Stimulated activated CD8-positive, alpha-beta memory T cell treated with anti-CD3 and anti-CD28 coated beads, Interleukin-7, amount 100 ng/mL, for 24 hours (primary cell): ENCODE measurements at regions not wholly inside any gene's neighbourhood (a gene's known extent, or its start where the extent isn't known, plus 50 kb on each side); places are given as distances from the start of the nearest gene placed in this dataset.

Source experiments
- DNase-seq: peaks from one replicate; pipeline ENCODE4 v3.0.0-alpha.2; 2020; ENCODE audit warnings: low read depth

DNA sequence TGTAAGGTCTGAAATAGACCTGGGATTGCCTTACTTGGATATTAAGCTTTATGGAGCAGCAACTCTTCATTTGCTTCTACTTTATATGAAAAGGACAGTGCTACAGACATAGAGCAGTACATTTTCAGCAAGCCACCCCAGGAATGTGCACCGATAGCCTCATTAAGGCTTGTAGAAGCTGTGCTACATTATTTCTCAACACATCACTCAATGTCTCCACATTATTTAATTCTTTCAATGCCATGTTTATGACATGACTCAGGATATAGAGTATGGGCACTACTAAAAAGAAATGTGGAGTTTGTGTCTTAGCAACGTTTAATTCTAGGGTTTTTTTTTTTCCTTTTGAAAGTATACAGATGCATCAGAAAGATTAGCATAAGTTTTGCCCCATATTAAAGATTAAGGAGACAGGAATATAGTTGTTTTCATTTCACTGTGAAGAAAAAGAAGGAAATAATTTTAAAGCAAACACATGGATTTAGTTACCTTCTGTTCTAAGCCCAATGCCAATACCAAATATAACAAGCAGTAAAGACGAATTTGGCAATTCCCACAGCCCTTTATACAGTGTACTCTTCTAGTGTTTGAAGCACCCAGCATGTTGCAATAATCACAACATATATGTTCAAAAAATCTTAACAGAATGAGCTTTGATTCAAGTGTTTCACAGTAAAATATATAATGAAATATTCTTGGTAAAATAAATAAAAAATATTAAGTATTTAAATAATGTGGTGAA is 2140.1 kb upstream of the AGA start:
- DNase-seq = no peak

DNA sequence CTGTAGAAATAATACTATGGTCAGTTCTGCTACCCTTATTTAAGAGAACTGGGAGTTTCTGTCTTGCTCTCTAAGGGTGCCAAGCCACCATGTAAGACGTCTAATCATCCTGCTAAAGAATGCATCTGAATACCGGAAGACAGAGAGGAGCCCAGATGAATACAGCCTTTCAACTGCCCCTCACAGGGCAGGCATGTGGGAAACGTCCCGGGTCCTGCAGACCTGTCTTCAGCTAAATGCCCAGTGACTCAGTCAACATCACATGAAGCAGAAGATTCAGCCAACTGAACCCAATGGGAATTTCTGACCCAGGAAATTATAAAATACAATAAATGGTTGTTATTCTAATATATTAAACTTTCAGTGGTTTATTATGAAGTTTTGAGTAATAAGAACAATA is 2141.0 kb upstream of the AGA start:
- no peak for DNase-seq

DNA sequence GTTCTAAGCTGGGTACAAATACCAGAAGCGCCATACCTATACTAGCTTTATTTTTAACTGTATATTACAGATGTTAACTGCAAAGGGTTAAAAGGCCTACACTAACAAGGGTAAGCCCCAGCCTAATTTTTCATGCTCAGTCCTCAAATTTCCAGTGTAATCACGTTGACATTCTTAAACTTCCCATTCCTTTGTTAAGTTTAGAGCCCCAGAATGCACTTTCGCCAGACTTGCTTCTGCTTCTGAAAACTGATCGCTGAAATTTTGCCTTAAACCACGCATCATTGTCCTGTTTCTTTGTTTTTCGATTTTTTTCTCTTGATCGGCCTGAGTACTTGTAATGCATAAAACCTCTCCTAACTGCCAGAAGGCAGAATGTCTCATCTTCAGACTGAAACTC is 2141.9 kb upstream of the AGA start:
- no peak for DNase-seq

DNA sequence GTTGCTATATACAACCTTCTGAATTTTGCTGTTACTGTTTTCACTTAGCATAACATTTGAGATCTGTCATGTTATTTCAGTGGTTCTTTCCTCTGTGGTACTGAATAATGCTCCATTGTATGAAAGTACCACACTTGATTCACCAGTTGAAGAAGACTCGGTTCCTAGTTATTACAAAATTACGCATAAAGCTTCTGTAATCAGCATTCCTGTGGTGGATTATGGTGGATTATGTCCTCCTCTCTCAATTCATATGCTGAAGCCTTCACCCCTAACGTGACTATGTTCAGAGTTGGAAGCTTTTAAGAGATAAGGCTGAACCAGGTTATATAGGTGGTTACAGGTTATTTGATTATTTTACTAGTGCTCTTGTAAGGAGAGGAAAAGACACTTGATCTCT is 2143.5 kb upstream of the AGA start:
- no peak for DNase-seq

DNA sequence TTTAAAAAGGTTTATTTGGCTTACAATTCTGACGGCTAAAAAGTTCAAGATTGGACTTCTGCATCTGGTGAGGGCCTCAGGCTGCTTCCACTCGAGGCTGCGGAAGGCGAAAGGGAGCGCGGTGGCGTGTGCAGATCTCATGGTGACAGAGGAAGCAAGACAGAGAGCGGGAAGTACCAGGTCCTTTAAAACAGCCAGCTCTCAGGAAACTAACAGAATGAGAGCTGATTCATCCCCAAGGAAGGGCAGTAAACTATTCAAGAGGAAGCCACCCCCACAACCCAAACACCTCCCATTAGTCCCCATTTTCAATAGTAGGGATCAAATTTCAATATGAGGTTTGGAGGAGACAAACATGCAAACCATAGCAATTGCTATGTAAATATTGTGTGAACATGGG is 2144.2 kb upstream of the AGA start:
- DNase-seq = no peak

DNA sequence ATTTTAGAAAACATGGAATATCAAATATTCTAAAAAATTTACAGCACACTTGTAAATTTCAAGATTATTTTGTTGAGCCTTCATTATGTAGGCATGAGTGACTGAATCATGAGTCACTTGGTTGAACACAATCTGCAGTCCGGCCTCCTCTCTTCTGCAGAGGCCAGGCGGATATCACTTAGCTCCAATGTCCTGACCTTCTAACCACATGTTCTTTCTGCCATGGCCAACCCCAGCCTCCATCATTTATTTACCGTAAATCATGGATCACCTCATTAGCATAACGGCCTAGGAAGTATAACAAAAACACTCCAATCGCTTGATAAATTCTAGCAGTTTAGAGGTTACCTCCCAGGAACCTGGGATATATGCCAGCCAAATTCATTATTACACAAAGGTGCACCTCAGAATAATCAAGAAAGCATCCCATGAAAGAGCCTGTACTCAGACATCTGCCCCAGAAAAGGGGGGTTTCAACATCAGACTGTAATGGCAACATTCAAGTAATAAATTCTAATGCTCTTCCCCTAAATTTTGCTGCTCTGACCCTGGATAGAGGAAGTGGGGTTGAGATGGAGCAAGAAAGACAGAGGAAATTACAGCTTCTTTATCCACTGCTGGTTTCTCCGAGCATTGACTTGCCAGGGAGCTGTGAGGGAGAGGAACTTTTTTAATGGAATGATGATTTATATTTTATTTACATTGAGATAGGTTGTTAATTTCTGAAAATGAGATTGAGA is 2153.6 kb upstream of the AGA start:
- no peak for DNase-seq

DNA sequence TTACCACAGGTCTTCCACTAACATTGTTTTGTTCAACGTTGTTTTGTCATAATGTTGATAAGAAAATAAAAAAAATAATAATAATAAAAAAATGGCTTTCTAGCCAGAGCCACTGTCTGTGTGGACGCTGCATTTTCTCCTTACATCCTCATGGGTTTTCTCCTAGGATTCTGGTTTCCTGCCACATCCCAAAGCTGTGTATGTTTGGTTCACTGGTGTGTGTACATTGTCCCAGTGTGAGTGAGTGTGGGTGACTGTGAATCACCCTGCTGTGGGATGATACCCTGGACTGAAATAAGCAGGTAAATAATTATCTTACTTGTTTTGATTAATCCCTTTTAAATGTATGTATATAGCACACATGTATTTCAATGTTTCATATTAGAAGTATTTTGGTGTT is 2154.4 kb upstream of the AGA start:
- DNase-seq = no peak

DNA sequence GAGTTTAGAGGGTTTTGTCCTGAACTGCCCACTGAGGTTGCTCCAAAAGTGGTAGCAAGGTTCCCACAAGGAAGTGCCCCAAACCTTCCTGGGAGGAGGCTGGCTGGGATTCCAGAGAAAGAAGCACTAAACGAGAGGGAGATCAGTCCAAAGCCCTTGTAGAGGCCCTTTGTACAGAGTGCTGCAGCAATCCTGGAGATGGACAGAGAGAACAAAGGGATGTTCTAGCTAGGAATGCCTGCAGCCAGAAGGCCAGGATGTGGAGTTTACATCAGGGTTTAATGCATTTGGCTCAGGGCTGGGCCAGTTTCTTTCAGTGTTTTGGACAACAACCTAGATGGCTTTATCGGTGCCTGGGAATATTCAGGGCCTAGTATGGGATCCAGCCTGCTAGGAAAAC is 2155.1 kb upstream of the AGA start:
- DNase-seq = no peak

DNA sequence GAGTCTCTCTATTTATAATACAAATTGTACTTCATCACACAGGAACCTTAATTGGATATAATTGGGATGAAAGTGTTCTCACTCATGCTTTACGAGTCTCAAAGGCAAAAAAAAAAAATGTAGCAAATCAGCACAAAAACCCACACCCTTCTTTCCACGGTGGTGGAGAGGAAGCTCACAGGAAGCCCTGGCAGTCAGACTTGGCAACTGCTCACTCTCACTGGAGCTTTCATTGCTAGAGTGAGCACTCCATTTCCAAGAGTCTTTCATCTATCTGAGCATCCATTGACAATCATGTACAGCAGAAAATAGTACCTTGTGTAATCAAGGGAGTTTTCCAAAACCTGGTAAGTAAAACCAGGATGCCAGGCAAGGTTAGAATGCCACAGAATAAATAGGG is 2159.4 kb upstream of the AGA start:
- DNase-seq = no peak

DNA sequence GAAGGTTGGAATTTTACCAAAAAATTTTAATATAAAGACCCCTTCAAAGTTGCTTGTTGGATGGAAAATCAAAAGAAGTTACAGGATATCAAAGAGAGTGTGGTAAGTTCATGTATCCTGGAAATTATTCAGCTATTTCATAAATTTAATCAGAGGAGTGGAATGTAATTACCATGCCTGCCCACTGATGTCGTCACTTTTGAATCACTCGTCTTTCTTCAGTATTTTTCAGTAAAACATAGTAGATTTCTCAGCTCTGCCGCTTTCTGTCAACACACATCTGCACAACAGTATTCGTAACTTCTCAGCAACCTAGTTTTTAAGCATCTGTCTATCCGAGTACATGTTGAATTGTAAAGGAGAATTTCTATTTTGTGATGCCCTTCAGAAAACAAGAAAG is 2163.0 kb upstream of the AGA start:
- no peak for DNase-seq

DNA sequence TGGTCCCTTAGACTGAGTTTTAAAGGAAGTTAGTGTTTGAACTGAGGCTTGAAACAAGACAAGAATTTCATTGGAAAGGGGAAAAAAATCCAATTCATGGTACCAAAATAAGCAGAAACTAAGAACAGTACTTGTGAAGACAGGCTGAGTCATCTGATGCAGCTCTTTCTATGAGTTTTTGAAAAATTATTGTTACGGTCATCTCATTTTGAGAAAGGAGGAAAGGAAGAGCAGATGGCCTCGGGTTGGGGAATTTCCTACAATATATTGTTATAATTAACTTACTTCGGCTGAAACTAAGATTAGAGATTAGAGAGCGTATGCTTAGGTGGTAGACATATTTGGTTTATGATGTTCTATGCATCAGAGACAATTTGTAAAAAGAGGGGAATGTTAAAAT is 2164.8 kb upstream of the AGA start:
- no peak for DNase-seq

DNA sequence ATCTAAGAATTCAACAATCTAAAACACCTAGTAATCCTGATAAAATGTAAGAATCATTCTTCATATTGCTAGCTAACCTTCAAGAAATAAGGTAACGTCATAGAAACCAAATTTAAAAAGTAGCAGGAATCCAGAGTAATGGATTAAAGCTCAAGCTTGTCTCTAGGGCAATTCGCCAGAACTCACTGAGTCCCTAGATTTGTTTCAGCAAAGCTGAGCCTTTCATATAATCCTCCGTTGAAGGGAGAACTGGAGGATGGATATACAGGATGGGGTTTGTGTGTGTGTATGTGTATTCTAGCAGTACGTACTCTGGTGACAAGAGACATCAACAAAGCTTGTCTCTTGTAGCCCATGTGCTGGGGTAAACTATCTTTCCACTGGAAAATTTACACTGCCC is 2173.5 kb upstream of the AGA start:
- DNase-seq = no peak

DNA sequence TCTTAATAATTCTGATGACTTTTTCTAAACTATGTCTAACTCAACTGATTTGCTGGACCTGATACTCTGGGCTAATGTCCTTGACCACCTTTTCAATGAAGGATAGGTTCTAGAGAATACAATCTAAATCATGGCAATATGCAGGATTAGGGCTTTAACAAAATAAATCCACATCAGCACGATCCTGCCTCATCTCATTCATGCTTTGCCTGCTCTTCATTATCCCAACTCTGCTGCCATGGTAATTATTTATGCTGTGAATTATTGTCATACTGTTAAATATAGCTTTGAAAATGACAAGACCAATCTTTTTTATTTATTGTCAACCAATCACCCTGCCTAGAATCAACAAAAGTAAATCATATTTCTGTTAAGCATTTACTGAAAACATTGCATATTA is 2176.7 kb upstream of the AGA start:
- DNase-seq = no peak

DNA sequence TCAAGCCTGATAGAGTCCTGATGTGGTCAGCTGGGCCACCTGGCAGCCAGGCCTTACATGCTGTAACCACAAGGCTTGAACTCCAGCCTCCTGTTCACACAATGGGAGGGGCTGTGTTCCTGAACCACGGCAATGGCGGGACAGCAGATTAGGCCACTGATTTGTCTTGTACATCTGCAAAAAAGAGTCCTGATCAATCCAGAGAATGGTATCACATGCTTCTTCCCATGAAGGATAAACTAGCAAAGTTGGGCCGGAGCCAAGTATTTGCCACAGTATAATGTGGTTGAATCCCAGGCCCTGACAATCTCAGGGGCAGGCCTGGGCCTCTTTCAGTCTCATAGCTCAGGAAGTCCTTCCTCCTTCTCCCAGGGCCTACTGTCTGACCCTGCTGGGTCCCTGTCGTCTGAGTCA is 2182.5 kb upstream of the AGA start:
- no peak for DNase-seq

DNA sequence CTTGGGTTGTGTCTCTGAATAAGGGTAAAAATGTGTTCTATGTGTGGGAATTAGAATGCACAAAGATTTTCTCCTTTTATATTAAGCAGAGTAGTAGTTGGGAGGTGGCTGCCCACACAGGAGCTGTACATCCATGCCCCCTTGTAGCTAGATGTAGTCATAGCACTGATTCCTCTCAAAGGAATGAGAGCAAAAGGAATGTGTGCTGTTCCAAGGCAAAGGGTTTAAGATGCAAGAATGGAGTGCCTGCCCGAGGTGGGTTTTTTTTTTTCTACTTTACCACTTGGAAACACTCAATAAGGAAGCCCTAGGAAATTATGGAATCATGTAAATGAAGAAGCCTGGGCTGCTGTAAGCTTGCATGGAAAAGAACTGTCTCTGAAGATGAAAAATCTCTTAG is 2183.2 kb upstream of the AGA start:
- DNase-seq = no peak

DNA sequence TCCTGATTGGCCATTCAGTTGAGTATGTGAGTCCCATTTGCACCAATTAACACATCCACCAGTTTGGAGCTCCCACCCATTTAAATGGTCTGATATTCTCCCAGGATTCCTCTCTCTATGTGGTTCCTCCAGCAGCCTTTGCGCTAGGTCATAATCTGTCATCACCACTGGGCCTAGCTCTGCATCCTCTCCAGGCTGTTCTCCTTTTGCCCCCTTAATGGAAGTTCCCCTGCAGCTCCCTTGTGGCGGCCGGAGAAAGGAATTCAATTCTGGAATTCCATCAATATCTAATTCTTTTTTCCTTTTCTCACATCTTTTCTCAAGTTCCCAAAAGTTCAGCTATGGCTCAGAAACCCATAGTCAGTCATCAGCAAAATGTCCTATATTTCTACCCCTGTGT is 2184.4 kb upstream of the AGA start:
- DNase-seq = no peak

DNA sequence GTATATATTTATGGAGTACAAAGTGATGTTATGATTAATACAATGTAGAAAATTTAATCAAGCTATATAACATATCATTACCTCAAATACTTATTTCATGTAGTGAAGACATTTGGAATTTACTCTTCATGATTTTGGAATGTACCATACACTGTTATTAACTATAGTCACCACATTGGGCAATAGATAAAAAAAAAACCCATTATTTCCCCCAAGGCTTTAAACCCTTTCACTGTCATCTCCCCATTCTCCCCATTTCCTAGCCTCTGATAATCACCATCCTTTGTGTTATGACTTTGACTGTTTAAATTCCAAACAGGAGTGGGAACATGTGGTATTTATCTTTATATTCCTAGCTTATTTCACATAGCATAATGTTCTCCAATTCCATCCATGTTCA is 2189.1 kb upstream of the AGA start:
- no peak for DNase-seq

DNA sequence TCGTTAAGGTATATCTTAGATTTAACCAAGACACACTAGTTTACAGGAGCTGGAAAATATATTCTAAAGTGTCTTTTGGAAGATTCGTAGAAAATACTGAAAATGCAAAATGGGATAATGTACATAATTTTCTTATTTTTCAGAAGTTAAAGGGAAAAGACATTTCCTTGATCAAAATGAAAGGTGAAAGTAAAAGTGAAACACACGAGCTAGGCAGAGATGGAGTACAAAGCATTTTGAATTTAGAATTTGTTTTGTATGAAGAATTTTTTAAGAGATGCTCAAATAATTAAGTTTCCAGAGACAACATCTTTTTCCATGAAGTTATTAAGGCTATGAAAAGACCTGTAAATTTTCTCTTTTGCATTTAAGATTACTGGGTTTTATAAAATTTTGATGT is 2192.6 kb upstream of the AGA start:
- no peak for DNase-seq

DNA sequence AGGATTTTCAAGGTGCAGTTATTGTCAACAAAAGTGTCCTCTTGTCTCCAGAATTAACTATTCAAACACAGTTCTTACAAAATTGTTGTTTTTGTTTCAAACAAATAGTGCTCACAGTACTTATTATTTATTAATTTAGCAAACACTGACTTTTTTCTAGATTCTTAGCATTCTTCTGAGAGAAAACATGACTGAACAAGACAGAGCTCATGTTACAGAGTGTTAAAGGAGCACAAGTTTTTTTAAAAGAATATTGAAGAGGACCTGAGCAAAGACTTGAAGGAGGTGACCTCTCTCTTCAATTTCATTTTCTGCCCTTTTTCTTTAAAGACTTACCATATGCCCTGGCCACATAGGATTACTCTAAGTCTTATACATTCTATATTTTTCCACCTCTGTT is 2220.3 kb upstream of the AGA start:
- no peak for DNase-seq

DNA sequence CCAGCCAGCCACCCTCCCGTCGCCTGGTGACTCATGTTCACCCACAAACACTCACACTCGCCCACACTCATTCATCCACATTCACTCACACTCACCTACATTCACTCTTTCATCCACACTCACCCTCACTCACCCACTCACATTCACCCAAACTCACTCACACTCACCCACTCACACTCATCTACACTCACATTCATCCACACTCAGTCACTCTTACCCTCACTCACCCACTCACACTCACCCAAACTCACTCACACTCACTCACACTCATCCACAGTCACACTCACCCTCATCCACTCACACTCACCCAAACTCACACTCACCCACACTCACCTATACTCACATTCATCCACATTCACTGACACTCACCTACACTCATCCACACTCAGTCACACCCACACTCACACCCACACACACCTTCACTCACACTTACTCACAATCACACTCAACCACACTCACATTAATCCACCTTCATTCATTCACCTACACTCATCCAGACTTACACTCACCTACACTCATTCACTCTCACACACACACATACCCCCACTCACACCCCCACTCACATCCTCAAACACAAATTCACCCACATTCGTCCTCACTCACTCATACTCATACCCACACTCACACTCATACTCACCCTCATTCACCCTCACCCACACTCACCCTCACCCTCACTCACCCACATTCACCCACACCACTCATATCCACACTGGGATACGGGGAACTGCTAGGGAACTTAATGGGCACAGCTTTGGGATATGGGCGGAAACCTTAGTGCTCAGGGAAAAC is 2221.6 kb upstream of the AGA start:
- DNase-seq = no peak

DNA sequence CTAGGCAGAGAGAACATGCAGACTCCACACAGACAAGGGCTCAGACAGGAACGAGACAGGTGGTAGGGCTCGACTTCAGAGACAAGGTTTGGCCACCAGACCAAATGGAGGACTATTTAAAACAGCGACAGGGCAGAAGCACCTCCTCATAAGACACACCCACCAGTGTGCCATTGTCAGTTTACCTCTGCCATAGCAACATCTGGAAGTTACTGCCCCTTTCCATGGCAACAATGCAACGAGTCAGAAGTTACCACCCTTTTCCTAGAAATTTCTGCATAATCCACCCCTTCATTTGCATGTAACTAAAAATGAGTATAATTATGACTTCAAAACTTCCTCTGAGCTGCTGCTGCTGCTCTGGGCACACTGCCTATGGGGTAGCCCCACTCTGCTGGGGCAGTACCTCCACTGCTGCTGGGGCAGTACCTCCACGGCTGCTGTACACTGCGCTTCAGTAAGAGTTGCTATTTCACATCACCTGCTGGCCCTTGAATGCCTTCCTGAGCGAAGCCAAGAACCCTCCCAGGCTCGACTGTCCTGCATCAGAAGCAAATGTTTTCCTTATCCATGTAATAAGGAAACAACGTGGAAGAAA is 2222.3 kb upstream of the AGA start:
- DNase-seq = no peak

DNA sequence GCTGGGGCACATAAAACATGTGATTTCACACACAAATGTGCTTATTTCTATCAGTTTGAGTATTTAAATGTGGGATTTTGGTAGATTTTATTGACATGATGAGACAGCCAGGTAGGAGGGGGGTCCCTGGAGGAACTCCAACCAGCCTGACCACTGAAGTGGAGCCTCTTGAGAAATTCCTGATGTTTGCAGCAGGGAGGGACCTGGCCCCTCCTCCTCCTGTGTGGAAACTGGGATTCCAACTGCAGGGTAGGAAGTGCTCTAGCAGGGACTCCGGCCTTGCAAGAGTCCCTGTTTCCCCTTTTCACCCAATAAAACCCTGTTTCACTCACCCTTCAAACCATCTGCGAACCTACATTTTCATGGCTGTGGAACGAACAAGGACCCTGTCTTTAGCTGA is 2224.0 kb upstream of the AGA start:
- DNase-seq = no peak

DNA sequence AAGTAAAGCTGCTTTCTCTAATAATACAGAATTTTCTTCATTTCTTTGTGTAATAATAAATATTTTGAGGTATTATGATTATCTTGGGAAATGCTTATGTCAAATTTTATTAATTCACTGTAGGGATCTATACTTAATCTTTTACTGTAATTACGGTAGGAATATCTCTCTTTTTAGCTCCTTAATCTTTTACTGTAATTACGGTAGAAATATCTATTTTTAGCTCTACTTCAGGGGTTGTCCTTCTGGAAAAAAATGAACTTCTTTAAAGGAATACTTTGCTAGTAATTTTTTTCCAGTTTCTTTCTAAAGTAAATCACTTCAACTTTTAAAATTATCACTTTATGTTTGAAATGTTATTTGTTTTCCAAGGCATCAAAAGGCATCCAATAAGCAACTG is 2229.4 kb upstream of the AGA start:
- no peak for DNase-seq
